K562 (cell line): ENCODE measurements at regions not wholly inside any gene's neighbourhood (a gene's known extent, or its start where the extent isn't known, plus 50 kb on each side); places are given as distances from the start of the nearest gene placed in this dataset.

ENCODE experiments used
- CREM ChIP-seq: IDR thresholded peaks from 2 replicates; pipeline ENCODE4 v1.6.1; 2014; ENCODE audit warnings: antibody characterized with exemption, low read depth
- CTCF ChIP-seq, 3 experiments: IDR thresholded peaks in 2 of 3; conservative IDR thresholded peaks in 1 of 3; 2 replicates each; pipeline ENCODE4 v1.5.1; 2011 to 2012; ENCODE audit warnings: low read length in 3 of 3, mild to moderate bottlenecking in 3 of 3, control low read depth in 2 of 3, improper control_type of control experiment in 1 of 3, inconsistent platforms in 1 of 3, low read depth in 1 of 3, mixed read lengths in 1 of 3, moderate library complexity in 1 of 3; ENCODE audit not compliant: insufficient read depth in 2 of 3
- HDAC6 ChIP-seq: IDR thresholded peaks from 2 replicates; pipeline ENCODE4 v1.6.1; 2012; ENCODE audit warnings: low read depth, mild to moderate bottlenecking, control low read depth, inconsistent platforms, low read length, moderate library complexity
- MTA1 ChIP-seq: fragments of 450-650 bp; IDR thresholded peaks from 2 replicates; pipeline ENCODE4 v1.6.1; 2017; ENCODE audit warnings: borderline replicate concordance
- TF ChIP-seq, protein P1 (sequence below): fragments of 250-450 bp; sonication (Bioruptor Pico); IDR thresholded peaks from 2 replicates; pipeline ENCODE4 v1.8.0; 2021; ENCODE audit warnings: borderline replicate concordance, mild to moderate bottlenecking, moderate library complexity; ENCODE audit not compliant: poor library complexity, severe bottlenecking

DNA sequence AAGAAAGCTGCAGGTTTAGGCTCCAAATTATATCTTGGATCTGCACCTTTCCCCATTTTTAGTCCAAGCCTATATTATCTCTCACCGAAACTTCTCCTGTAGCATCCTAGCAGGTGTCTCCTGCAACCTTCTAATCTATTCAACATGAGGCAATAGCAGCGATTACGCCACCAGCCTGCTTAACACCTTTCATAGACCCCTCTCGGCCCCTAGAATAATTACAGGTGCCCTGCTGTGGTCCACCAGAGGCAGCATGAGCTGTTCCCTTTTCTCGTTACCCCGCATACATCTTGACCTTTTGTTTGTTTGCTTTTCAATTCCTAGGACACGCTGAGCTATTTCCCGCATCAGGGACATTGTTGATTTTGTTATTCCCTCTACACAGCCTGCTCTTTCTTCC is 361.9 kb downstream of the CYRIA start:
- TF ChIP-seq MTA1 (no peak), CTCF (IDR thresholded peaks at IDR 0.05 in 2 of 3, conservative IDR thresholded peaks at IDR 0.05 in 1 of 3; ENCODE audit: insufficient read depth in 2 of 3, low read depth in 1 of 3, low read length in 3 of 3) (no peak), CREM (no peak), HDAC6 (no peak)
- TF ChIP-seq, protein P1, sequence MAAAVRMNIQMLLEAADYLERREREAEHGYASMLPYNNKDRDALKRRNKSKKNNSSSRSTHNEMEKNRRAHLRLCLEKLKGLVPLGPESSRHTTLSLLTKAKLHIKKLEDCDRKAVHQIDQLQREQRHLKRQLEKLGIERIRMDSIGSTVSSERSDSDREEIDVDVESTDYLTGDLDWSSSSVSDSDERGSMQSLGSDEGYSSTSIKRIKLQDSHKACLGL (CRISPR knock-in tag) = no peak
